GM21576 (cell line): ENCODE measurements at regions not wholly inside any gene's neighbourhood (a gene's known extent, or its start where the extent isn't known, plus 50 kb on each side); places are given as distances from the start of the nearest gene placed in this dataset.
"Not testable (repeated sequence)": the region's sequence is repeated elsewhere in the genome, so short reads cannot be mapped to it uniquely, and the experiment has no call there.

ENCODE experiments used
- ATAC-seq: cut with Tn5 transposase; IDR thresholded peaks from one replicate; pipeline ENCODE4 v1.9.1; 2021; ENCODE audit warnings: mild to moderate bottlenecking, moderate library complexity; ENCODE audit not compliant: unreplicated experiment

DNA sequence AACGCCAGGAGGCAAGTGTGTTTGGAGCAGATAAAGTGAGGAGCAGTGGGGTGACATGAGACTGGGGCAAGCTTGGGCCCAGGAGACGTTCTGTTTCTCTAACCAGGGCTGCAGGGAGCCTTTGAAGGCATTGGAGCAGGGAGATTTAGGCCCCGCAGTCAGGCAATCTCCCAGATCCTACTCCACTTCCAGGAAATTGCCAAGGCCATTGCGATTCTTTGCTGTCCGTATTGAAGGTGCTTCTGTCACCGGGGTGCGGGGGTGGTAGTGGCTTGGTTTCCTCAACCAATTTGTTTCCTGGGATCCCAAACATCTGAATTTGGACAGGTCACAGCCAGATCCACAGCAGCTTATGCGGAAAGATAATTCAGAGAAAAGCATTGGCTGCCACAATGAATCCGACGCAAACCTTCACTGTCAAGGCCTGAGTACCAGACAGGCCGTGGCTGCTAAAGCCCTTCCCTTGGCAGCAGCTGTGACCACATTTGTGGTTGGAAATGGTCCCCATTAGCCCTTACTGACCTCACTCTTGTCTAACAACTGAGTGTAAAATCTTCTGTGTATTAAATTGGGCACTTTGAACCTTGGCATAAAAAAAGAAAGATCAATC, 385.6 kb downstream of the PTPRU start:
- no peak for ATAC-seq

DNA sequence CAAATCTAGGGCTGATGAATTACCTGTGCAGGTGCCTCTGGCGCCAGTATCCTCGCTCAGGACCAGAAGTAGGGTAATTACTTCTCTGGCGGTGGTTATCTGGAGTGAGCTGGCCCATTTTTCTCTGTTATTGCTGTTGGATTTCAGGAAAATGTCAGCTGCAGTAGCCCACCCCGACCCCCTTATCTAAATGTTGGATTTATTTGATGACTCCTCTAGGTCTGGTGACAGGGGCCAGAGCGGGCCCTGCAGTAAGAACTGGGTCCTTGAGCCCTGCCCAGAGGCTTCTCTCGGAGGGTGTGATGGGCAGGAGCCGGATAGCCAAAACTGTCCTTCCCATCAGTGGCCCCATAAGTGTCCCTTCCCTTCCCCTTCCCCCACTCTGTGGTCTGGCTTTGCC, 384.3 kb downstream of the PTPRU start:
- no peak for ATAC-seq

DNA sequence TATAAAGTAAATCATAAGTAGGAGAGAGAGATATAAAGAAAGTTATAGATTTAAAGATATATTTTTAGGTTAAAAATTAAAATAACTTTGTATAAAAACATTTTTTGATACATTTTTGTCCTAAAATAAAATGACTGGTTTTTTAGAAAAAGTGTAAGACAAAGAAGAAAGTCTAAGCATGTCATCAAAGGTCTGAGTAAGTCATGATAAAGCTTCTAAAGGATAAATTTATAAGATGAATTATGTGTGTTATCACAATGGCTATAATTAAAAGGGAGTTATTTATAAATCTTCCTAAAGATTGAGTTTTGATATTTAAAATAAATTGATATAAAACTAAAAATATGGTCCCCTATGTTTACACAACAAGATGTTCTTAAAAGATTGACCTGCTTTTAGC, 370.9 kb downstream of the PTPRU start:
- no peak for ATAC-seq

DNA sequence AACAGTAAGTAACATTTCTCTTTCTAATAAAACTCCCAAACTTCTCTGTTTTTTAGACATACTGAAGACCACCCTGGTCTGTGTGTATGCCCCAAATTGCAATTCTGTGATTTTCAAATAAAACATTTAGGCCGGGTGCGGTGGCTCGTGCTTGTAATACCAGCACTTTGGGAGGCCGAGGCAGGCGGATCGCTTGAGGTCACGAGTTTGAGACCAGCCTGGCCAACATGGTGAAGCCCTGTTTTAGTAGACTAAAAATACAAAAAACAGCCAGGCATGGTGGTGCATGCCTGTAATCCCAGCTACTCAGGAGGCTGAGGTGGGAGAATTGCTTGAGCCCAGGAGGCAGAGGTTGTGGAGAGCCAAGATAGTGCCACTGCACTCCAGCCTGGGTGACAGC, 368.5 kb downstream of the PTPRU start:
- not testable (repeated sequence) for ATAC-seq

DNA sequence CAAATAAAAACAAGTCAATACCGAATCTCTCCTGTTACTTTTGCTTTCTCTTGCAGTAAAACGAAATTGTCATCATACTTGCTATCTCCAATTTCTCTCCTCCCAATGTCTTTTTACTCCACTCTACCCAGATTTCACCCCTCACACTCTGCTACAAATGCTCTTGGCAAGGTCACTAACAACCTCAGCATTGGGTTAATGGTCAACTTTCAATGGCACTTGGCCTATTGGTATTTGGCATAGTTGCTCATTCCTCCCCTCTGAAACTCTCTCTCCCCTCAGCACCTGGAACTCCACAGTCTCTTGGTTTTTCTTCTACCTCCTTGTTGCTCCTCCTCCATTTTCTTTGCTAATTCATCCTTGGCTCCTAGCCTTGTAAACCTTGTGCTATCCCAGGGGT, 367.3 kb downstream of the PTPRU start:
- no peak for ATAC-seq

DNA sequence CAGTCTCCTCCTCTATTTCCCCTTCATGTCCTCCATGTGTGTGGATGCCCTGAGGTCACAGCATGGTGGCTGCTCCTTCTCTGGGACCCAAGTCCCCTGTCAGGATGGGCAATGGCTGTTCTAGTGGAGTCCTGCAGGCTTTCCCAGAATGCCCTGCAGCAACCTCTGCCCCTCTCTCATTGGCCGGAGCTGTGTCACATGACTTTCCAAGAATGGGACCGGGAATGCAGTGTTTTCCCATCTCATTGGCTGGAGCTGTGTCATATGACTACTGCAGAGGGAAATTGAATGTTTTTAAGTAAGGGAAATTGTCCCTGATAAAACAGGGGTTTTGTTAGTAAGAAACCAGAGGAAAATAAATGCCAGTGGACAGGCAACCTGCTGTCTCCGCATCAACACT, 365.9 kb downstream of the PTPRU start:
- no peak for ATAC-seq

DNA sequence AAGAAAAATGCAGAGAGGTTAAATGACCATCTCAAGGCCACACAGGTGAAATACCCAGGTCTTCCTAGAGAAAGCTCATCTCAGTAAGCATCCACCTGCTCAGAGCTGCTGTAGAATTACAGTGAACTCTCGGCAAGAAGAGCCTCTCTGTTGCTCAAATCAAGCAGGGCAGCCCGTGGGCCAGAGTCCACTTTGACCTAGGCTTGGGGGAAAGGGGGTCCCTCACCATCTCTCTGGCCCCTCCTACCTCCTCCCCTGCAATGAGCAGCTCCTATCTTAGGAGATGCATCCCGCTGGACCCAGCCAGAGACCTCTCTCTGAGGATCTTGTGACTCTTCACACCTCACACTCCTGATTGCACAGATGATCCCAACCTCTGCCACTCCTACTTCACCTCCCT, 364.7 kb downstream of the PTPRU start:
- ATAC-seq, result no peak

DNA sequence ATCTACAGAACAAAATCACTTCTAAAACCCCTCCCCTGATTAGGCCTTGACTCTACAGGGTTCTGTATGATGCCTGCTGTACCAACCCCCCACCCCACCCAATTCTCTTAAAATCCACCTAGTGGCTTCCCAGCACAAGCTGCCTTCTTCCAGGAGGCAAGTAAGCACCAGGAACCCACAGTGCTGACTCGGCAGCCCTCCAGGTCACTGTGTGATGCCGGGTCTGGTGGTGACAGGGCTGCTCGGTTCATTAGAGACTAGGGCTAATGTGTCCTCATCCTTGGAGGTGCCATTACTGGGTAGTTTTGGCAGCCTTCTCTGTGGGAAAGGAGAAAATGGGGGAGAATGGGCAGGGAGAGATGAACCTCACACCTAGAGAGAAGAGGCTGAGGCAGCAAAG, 363.5 kb downstream of the PTPRU start:
- ATAC-seq, result no peak

DNA sequence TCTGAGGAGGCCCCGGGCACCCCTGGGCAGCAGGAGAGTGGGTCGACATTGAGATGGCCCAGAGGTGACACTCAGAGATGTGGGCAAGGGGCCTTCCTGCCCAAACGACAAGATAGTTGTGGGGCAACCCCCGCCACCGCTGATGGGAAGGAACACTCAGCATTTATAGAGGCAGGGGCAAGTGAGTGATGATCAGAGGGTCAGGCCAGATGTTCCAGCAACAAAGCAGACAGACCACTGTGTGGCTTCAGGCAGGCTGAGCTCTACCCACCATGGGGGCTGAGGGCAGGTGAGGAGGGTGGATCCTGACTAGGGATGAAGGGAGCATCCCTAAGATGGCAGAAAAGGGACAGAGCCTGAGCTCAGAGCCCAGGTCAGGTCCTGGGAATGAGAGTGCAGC, 362.7 kb downstream of the PTPRU start:
- ATAC-seq, result no peak

DNA sequence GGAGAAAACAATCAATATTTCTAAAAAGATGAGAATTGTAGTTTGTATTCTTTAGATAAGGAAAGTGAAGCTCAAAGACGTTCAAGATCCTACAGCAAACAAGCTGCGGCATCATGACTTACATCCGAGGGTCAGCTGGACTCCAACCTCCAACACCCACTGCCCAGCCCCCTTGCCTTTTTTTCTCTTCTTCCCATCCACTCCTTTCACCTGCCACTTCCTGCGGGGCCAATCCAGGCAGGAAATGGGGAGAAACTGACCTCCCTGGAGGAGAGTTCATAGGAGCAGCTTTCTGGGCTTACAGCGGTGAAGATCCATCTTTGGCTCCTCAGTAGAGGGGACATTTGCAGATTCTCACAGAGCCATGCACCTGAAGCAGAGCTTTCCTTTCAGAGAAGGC, 361.5 kb downstream of the PTPRU start:
- ATAC-seq, result no peak

DNA sequence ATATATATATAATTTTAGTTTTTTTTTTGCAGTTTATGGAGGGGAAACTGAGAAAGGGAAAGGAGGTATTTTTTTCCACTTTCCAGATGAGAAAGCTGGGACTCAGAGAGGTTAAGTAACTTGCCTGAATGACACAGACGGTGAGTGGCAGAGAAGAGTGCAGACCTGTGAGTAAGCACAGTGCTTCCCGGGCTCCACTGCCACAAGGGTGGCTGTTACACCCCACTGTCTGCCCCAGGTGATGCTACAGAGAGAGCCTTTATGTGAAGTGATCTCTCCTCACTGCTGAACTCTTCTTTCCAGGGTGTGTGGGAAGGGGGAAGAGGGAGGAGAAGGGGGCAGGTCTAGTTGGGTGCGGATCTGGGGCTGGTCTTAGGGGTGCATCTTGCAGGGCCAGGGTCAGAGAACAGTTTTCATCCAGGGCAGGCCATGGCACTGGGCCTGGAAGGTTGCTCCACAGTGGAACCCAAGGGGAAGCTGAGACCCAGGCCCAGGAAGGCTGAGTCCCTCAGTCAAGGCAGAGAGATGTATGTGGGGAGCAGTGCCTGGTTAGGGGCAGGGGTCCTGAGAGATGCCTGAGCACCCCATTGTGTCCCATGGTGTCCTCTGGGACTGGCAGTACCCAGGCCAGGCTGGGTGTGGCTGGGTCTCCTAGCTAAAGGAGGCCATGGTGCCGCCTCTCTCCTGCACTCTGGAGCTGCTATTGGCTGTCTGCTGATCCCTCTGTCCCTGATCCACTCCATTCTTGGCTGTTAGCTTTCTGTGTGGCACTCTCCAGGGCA, 357.5 kb downstream of the PTPRU start:
- no peak for ATAC-seq

DNA sequence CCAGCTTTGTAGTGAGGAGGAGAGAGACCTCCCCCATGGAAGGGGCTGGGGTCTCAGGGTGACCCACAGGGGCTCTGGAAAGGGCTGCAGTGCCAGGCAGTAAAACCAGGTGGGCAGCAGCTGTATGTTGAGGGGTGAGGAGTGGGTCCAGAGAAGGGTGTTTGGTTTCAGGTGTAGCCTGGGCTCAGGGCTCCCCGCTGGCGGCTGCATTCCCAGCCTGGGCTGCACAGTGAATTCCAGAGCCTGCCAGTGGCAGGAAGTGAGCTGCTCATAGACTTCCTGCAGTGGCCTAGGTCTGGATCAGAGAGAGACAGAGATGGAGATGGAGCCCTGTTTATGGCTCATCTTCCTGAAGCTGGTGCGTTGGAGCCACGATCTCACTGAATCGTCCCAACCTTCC, 356.4 kb downstream of the PTPRU start:
- ATAC-seq, result no peak

DNA sequence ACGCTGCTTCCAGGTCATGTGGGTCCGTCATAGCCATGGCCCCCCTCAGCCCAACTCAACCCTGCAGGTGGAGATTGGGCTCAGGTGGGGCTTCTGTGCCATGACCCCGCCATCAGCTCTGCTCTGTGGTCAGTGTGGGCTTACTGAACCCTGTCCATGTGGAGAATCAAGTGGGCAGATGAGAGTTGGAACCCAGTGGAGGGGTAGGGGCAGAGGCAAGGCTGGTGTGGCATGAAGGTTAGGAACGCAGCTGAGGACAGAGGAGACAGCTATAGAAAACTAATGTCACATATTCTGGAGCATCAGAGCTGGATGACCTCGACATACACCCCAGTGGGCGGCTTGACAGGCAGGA, 355.9 kb downstream of the PTPRU start:
- ATAC-seq, result no peak

DNA sequence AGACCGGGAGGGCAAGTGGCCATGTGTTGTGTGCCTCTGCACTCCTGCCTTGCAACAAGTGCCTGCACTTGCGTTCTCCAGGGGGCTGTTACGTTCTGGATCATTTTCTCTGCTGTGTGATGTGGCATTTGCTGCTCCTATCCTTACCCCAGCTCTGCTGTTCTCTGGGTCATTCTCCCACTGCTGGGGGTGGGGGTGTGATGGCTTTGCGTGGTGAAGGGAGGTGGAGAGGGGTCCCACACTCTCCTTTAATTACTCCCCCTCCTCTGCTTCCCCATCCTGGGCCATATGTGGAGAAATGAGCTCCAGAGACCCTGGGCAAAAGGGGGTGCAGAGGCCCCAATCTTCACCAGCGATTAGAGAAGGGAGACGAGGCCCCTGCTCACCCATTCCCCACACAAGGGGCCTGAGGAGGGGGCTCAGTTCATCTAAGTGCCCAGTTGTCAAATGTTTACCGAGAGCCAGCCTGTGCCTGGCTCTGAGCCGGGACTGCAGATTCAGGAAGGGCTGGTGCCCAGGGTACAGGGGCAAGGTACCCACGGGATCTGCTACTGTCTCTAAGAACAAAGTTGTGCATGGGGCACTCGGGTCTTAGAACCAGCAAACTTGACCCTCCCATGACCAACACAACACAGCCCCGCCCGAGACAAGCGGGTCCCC, 355.4 kb downstream of the PTPRU start:
- ATAC-seq, result no peak

DNA sequence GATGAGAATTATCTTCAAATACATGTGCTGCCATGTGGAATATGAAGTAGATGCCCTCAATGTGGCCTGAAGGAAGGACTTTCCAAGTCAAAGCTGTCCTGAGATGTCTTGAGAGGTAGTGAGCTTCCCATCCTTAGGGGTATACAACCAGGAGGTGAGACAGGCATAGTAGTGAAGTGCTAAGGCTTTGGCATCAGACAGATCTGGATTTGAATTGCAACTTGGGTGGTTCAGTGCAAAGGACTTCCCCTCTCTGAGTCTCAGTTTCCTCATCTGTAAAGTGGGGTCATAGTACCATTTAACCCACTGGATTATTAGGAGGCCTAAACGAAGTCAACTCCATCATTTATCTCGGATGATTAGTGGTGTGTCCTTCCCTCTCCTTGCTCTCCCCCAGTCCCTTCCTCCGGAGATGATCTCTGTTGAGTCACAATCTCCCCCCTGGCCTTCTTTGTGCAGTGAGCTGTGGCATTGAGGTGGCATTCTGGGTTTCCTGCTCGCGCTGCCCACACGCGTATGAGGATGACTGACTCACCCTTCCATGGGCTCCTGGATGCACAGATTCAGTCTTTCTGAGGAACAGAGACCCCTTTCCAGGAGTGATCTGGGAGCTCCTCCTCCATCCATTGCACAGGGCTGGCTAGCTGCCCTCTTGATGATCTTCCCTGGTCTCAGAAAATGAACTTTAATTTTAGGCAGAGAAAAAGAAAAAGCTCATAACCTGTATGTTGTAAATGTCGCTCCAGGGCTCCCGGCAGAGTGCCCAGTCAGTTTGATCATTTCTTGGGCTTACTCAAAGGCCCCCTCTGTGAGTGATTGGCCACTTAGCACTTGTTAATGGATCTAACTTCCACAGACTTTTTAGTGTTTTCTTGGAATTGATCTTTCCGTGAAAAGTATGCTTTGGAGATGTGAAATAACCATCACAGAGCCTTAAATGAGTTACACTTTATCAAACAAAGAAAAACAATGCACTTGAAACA, 354.6 kb downstream of the PTPRU start:
- ATAC-seq, result no peak

DNA sequence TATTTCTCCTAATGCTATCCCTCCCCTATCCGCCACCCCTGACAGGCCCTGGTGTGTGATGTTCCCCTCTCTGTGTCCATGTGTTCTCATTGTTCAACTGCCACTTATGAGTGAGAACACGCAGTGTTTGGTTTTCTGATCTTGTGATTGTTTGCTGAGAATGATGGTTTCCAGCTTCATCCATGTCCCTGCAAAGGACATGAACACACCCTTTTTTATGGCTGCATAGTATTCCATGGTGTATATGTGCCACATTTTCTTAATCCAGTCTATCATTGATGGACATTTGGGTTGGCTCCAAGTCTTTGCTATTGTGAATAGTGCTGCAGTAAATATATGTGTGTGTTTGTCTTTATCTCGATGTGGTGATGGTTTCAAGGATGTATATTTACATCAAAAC, 353.4 kb downstream of the PTPRU start:
- not testable (repeated sequence) for ATAC-seq

DNA sequence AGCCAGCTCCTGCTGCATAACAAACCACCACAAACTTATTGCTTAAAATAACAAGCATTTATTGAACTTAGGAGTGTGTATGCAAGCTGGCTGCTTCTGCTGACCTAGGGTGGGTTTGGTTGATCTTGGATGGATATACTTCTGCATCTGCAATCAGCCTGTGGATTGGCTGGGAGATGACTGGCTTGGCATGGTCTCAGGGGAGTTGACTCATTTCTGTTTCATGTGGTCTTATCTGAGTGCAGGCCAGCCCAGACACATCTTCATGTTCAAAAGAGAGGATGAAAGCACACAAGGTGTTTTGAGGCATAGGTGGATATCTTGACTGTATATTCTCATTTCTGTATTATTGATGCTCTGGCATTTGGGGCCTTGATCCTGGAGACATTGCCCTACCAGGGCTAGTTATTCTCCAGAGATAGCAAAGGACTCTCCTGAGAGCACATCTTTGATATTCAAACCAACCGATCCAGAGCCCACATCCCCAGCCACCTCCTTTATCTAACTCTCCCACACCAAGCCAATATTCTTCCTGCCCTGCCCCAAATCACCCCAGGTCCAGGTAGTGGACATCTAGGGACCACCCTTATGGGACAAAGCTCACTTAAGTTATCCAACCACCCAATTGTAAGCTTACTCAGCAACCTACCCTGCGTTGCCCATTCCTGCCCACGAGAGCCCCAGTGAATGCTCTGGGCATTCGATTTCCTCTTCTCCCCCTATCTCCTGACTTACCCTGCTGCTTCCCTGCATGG, 350.8 kb downstream of the PTPRU start:
- no peak for ATAC-seq

DNA sequence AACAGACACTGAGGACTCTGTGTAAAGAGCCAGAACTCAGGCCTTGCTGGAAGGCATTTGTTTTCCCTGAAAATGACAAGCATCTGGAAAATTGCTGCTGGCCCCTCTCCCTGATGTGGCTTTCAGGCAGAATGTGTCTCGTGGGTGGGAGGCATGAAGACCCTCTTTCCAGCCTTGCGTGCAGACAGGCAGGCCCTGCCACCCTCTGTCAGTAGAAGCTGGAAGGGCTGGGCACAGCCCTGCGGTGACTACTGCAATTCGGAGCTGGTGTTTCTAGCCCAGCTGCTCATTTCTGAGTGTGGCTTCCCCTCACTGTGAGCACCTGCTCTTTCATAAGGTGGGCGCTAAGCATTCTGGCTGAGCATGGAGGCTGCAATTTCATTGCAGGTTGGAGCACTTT, 349.9 kb downstream of the PTPRU start:
- no peak for ATAC-seq

DNA sequence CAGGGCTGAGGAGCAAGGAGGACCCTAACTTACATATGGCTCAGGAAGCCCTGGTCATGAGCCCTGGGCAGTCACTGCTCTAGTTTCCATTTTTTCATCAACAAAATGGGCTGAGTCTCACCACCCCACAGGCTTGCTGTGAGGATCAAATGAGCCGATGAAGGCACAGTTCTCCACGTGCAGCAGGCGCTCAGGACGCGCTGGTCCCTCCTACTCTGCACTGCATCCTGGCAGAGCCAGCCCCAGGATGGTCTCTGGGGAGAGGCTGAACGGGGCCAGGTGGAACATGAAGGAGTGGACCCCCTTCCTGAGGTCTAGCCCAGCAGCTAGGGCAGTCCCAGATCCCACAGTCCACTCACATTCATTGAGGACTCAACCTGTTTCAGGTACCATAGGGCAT, 349.3 kb downstream of the PTPRU start:
- ATAC-seq, result no peak

DNA sequence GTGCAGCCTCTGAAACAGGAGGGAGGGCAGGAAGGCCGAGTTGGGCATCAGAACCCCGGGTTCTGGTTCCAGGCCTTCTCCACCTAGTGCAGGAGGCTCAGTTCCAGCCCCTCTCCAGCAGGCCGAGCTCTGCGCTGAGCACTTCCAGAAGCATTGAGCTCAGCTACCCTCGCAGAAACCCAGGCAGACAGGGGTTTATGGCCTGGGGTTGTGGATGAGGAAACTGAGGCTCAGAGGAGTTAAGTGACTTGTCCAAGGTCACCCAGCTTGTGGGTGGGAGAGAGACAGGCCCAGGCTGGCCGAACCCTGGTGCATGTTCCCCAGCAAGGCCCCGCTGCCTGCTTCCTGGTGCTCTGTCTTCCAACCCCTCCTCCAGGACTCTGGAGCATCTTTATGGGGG, 348.9 kb downstream of the PTPRU start:
- no peak for ATAC-seq

DNA sequence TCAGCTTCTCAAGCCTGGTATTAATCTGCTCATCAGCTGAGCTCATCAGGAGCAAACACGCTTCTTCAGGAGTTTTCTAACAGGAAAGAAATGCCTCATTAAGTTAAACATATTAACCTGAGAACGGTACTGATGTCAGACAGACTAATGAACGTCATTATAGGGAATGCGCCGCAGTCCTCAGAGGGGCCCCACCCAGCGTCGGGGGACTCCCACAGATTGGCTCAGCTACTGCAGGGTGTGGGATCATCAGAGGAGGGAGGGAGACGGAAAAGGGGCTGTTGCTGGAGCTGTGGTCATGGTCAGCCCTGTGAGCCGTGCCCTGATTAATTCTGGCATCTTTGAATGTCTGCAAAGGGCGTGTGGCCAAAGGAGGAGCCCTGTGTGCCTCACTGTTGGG, 348.5 kb downstream of the PTPRU start:
- ATAC-seq, result no peak
